ENCODE measurements at regions not wholly inside any gene's neighbourhood (a gene's known extent, or its start where the extent isn't known, plus 50 kb on each side); places are given as distances from the start of the nearest gene placed in this dataset.

- no peak for TF ChIP-seq CTCF (IDR thresholded peaks at IDR 0.05; ENCODE audit: low read depth, low read length)
- no peak for TF ChIP-seq MAX (IDR thresholded peaks at IDR 0.05; ENCODE audit: low read depth, low read length)
Measured at GRCh38 chr1:239560921-239561320, 174.6 kb downstream of the CHRM3 start.
